Inferior parietal cortex (tissue), 1 donor: ENCODE measurements at regions not wholly inside any gene's neighbourhood (a gene's known extent, or its start where the extent isn't known, plus 50 kb on each side); places are given as distances from the start of the nearest gene placed in this dataset.

Source experiments
- DNase-seq: peaks from one replicate; pipeline ENCODE4 v3.0.0-alpha.2; 2016; ENCODE audit errors: extremely low spot score

GRCh38 chr1:38577937-38578270 is 281.7 kb downstream of the RRAGC start:
- no peak for DNase-seq

GRCh38 chr1:38577385-38577784 is 282.2 kb downstream of the RRAGC start:
- no peak for DNase-seq

DNA sequence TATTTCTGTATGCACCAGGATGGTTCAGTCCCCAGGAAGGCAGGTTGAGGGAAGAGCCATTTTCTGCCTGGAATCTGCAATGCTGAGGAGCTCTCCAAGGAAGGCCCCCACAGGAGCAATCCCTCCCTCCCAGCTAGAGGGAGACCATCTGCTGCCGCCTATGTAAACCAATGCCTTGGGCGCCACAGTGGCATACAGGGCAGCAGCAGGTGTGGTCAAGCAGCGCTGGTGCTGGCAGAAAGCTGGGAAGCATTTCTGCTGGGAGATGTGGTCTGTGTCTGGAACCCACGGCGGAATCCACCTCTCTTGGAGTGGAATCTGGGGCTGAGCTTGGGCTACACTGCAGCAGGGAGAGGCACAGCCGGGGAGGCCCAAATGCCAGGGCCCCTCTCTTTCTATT is 283.3 kb downstream of the RRAGC start:
- no peak for DNase-seq

- no peak for DNase-seq
Observed at GRCh38 chr1:38571726-38572125, 287.8 kb downstream of the RRAGC start.

DNA sequence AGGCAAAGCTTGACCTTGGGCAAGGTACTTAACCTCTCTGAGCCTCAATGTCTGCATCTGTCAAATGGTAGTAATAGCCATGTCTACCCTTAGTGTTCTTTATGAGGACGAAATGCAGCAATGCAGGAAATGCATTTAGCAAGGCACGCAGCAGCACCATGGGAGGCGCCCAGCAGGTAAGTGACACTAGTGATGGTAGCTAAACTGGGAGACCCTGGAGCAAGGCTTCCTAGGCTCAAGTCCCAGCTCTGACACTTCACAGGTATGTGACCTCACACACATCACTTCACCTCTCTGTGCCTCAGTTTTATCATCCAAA is 289.0 kb downstream of the RRAGC start:
- no peak for DNase-seq

DNA sequence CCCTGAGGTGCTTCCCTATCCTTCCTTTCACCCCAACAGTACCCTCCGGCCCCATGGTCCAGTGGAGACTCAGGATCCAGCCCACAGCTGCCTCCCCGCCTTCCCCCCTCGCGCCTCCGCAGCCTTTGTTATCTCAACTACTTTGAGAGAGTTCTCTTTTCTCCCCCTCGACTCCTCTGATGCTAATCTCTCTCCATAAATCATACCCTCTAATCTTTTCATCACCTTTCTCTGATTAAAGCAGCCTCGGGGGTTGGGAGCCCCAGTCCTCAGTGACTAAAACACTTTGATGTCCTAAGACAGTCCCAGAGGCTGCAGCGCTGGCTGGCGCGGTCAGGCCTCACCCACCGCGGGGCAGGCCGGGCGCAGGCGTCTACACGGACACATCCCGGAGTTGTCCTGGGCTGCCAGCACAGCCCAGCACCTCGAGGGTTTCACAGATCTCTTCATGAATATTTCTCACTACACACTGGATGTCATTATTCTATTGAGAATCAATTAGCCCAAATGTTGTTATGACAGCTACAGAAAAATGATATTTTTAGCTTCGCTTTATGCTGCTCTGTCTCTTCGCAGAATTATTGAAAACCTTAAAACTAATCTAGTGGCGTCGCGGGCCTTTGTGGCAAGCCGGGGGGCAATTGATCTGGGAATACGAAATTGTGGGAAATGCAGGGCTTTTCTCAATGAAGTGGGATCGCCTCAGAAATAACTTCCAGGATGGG is 289.5 kb downstream of the RRAGC start:
- no peak for DNase-seq

- DNase-seq = no peak
Observed at GRCh38 chr1:38568061-38568857, 291.3 kb downstream of the RRAGC start.

DNA sequence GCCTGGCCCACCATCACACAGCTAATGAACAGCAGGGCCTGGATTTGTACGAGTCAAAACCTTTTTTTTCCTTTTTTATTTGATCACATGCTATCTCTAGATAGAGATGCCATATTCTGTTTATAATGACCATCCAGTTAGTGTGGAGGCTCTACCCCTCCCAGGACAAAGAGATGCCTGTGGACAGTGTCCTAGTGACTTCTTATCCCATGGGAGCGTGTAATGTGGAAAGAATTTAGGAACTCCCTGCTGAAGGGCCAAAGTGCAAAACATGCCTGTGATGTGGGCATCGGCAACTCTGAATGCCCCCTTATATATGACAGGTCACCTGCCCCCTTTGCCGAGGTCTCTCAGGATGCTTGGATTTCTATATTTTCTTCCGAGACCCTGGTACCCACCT is 292.2 kb downstream of the RRAGC start:
- DNase-seq = no peak

- no peak for DNase-seq
Observed at GRCh38 chr1:38565020-38565491, 294.5 kb downstream of the RRAGC start.

GRCh38 chr1:38563942-38564735 is 295.4 kb downstream of the RRAGC start:
- DNase-seq = no peak

GRCh38 chr1:38561725-38562124 is 297.8 kb downstream of the RRAGC start:
- no peak for DNase-seq

DNA sequence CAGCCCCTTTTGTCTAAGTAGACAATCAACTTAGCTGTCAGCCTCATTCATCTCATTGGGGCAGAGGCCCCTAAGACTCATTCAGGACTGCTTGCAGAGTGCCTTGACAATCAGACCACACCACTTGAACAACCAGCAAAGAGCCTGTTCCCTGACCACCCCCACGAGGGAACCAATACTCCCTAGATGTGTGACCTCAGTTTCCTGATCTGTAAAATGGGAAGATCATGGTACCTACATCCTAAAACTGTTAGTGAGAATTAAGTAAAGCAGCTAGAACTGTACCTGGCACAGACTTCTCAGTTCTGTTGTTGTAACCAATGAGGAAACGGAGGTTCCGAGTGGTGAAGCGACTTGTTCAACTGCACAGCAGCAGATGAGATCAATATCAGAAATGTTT is 298.5 kb downstream of the RRAGC start:
- DNase-seq = no peak

DNA sequence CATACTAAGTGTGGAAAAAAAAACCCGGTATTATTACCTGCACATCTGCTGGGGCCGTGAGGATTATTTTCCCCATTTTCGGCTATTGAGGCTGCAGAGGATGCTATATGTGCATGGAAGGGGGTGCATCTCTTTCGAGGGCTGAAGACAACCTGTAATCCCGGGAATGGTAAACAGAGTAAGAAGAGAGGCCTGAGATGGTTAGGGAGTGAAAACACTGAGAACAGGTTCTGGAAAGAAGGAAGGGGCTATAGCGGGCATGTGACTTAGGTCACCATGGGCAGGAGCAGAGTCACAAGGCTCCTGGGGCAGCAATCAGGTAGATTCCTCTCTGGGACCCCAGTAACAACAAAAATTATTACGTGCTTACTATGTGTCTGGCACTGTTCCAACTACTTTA is 299.1 kb downstream of the RRAGC start:
- DNase-seq = no peak

- DNase-seq = no peak
Observed at GRCh38 chr1:38559446-38560165, 300.0 kb downstream of the RRAGC start.

DNA sequence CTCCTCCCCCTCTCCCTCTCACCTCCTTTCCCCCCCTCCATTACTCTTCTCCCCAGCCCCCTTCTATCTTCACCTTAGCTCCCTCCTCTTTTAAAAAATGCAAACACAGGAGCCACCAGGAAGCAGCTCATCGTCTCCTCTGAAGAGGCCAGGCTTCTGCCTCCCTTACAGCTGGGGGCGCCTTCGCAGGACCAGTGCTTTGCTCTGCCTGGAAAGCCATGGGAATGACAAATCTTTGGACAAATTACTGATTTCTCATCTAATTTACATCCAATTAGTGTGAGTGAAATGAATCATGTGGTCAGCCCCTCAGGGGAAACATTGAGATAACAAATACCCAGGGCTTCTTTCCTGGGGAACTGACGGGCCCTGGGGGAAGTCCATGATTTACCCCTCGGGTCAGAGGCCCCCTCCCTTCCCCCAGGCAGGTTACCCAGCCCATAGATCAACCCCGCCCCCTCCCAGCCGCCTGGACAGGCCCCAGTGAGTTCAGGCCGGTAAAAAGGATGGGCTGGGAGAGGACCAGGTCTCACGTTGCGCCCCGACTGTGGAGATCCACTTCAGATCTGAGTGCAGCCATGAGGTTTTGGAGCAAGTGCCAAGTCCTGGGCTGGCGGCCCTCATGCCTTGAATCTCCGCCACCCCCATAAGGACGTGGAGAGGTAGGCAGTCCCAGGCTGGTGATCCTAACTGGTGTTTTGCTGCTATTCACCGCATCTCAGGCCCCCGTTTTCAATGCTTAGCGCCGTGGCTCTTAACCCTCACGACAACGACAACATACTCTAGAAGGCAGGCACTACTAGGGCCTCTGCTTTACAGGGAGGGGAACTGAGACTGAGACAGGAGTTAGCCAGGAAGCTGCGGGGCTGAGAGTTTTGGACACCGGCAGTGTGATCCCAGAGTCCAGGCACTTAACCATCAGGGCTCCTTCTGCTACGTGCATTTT is 300.8 kb downstream of the RRAGC start:
- no peak for DNase-seq

- DNase-seq = no peak
Observed at GRCh38 chr1:38558055-38558454, 301.5 kb downstream of the RRAGC start.

- no peak for DNase-seq
Observed at GRCh38 chr1:38555594-38555993, 304.0 kb downstream of the RRAGC start.

DNA sequence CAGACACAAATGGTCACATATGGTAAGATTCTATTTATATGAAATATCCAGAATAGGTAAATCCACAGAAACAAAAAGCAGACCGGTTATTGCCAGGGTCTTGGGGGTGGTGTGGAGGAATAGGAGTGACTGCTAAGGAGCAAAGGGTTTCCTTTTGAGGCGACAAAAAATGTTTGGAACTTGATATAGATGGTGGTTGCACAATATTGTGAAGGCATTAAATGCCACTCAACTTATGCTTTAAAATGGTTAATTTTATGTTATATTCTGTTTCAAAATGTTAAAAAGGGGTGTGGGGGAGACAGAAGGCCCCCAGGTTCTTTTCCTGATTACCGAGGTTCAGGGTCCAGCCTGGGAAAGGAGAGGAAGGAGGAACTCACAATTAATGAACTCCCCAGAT is 304.4 kb downstream of the RRAGC start:
- DNase-seq = no peak

DNA sequence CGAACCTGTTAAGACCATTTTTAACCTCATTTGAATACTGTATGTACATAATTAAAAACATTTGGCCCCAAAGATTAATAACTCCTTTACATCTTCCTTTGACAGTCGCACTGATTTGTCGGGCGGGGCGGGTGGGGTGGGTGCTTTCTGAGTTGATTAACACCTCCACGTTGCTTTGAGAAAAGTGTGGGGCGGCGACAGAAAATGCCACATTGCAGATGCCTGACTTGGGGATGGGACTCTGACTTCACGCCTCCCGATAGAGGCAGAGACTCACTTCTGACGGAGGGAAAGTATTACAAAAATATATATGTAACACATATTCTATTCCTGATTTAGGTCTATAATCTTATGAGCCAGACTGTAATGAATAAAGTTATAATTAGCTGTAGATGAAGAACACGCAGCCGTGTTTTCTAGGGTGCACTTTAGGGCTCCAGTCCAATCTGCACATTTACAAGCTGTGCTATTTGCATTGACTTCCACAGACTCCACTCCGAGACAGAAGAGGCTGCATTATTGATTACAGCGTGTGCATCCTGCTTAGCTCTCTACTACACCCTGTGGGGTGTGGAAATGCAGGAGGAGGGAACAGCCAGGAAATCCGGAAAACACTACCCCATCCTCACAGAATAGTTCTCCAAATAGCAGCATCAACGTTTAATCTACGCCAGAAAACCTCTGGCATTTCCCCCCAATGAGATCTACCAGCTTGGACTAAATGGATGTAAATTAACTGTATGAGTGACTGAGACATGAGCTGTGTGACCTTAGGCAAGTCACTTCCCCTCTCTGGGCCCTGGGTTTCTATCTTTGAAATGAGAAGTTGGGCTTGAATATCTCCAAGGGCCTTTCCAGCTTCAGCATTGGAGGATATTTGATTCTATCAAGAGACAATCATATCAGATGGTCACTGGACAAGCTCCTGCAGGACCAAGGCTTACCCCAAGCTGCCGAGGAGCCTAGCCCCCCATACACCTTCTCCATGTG is 308.0 kb downstream of the RRAGC start:
- DNase-seq = no peak

DNA sequence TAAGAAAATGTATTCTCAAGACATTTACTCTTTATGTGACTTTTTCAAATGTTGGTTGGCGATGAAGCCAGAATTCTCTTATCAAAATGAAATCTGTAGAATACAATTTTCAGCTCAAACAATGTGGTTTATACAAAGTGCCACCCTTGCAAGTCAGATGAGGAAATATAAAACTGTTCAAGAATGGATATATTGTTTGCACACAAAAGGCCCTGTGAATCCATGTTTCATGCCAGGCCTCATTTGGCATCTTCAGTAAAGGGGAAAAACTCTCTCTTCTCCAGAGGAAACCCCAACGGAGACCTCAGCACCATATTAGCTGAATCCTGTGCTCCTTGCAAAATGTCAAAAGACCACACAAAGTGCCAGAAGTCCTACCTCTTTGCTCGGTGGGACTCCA is 310.4 kb downstream of the RRAGC start:
- no peak for DNase-seq
